IMR-90 (cell line): ENCODE measurements at regions not wholly inside any gene's neighbourhood (a gene's known extent, or its start where the extent isn't known, plus 50 kb on each side); places are given as distances from the start of the nearest gene placed in this dataset.
A peak's percentile ranks its signal among the peaks of the same experiment; 100 is the strongest.

Experiments
- ATAC-seq: fragments of 200-7000 bp; cut with Tn5 transposase; 2 replicates; pipeline ENCODE4 v1.9.1; 2020; ENCODE audit warnings: low read depth, mild to moderate bottlenecking, moderate library complexity
- BruUV-seq: library from RNA; stranded (reverse); fragments of 400-500 nt; replicated peaks from 2 replicates; lab custom pipeline; 2021; lab: Mats Ljungman, UMichigan
- CTCF ChIA-PET: fragments of 300-600 bp; formaldehyde crosslinking; extraction: SDS; loops from one replicate; lab custom pipeline; 2021; ENCODE audit warnings: antibody characterized with exemption; lab: Yijun Ruan, JAX
- POLR2A ChIA-PET: fragments of 300-600 bp; sonication (Branson Sonifier 250); formaldehyde crosslinking; loops from one replicate; lab custom pipeline; 2022; ENCODE audit warnings: antibody characterized with exemption; ENCODE audit not compliant: unreplicated experiment; lab: Charles Lee
- DNase-seq: peaks from one replicate; pipeline ENCODE4 v3.0.0; 2013
- H2AFZ ChIP-seq: replicated peaks from 2 replicates; pipeline ENCODE3; 2013; ENCODE audit warnings: low read length, mild to moderate bottlenecking; ENCODE audit not compliant: poor library complexity
- H2AK5ac ChIP-seq: 2 replicates; pipeline ENCODE4 v1.6.1; 2013; ENCODE audit warnings: low read depth, low read length, inconsistent platforms
- H2AK9ac ChIP-seq: replicated peaks from 2 replicates; pipeline ENCODE3; 2013; ENCODE audit warnings: mild to moderate bottlenecking, low read depth, low read length, moderate library complexity; ENCODE audit not compliant: poor library complexity
- H2BK120ac ChIP-seq: 2 replicates; pipeline ENCODE4 v1.6.1; 2013; ENCODE audit warnings: low read depth, low read length, inconsistent platforms
- H2BK15ac ChIP-seq: 3 replicates; pipeline ENCODE4 v1.6.1; 2013; ENCODE audit warnings: low read depth, low read length, inconsistent platforms
- H2BK20ac ChIP-seq: 2 replicates; pipeline ENCODE4 v1.6.1; 2013; ENCODE audit warnings: low read depth, mild to moderate bottlenecking, inconsistent platforms, low read length, moderate library complexity
- H2BK5ac ChIP-seq: 2 replicates; pipeline ENCODE4 v1.6.1; 2013; ENCODE audit warnings: mild to moderate bottlenecking, low read depth, low read length, inconsistent platforms; ENCODE audit not compliant: poor library complexity, severe bottlenecking
- H3K14ac ChIP-seq: replicated peaks from 2 replicates; pipeline ENCODE4 v1.6.1; 2013; ENCODE audit warnings: low read depth, low read length, inconsistent platforms
- H3K18ac ChIP-seq: 2 replicates; pipeline ENCODE4 v1.6.1; 2013; ENCODE audit warnings: low read depth, low read length, control low read depth
- H3K23ac ChIP-seq: 2 replicates; pipeline ENCODE4 v1.6.1; 2013; ENCODE audit warnings: low read depth, low read length, inconsistent platforms
- H3K27ac ChIP-seq: 2 replicates; pipeline ENCODE4 v1.5.1; 2013; ENCODE audit warnings: mild to moderate bottlenecking, control low read depth, low read length; ENCODE audit not compliant: insufficient read depth
- H3K27me3 ChIP-seq: 2 replicates; pipeline ENCODE4 v1.6.1; 2013; ENCODE audit warnings: low read length; ENCODE audit not compliant: control insufficient read depth, insufficient read depth
- H3K36me3 ChIP-seq: 2 replicates; pipeline ENCODE4 v1.6.1; 2013; ENCODE audit warnings: low read length, mixed read lengths; ENCODE audit not compliant: control insufficient read depth, insufficient read depth
- H3K4ac ChIP-seq: 2 replicates; pipeline ENCODE4 v1.6.1; 2013; ENCODE audit warnings: low read depth, low read length, inconsistent platforms
- H3K4me1 ChIP-seq: 2 replicates; pipeline ENCODE4 v1.6.1; 2013; ENCODE audit warnings: low read length, mixed read lengths; ENCODE audit not compliant: control insufficient read depth, insufficient read depth
- H3K4me2 ChIP-seq: 2 replicates; pipeline ENCODE4 v1.6.1; 2013; ENCODE audit warnings: low read depth, mild to moderate bottlenecking, control low read depth, low read length, moderate library complexity
- H3K4me3 ChIP-seq: 2 replicates; pipeline ENCODE4 v1.5.1; 2013; ENCODE audit warnings: low read depth, mild to moderate bottlenecking, control low read depth, low read length, moderate library complexity; ENCODE audit not compliant: insufficient read depth
- H3K56ac ChIP-seq: 2 replicates; pipeline ENCODE4 v1.6.1; 2013; ENCODE audit warnings: low read length, inconsistent platforms; ENCODE audit not compliant: insufficient read depth; ENCODE audit errors: extremely low read depth
- H3K79me1 ChIP-seq, 2 experiments: 2 replicates each; pipeline ENCODE4 v1.6.1; 2013; ENCODE audit warnings: low read length in 2 of 2, inconsistent platforms in 1 of 2, low read depth in 1 of 2
- H3K9ac ChIP-seq: 2 replicates; pipeline ENCODE4 v1.6.1; 2013; ENCODE audit warnings: low read depth, low read length, control low read depth
- H3K9me1 ChIP-seq: 2 replicates; pipeline ENCODE4 v1.6.1; 2013; ENCODE audit warnings: low read length, inconsistent platforms; ENCODE audit not compliant: insufficient read depth
- H3K9me3 ChIP-seq: 2 replicates; pipeline ENCODE4 v1.6.1; 2013; ENCODE audit warnings: low read length; ENCODE audit not compliant: control insufficient read depth, insufficient read depth
- H4K20me1 ChIP-seq: 2 replicates; pipeline ENCODE4 v1.6.1; 2013; ENCODE audit warnings: low read length, inconsistent platforms; ENCODE audit not compliant: insufficient read depth
- H4K5ac ChIP-seq: 2 replicates; pipeline ENCODE4 v1.6.1; 2013; ENCODE audit warnings: mild to moderate bottlenecking, low read depth, low read length, control low read depth
- H4K8ac ChIP-seq, 2 experiments: 2 replicates each; pipeline ENCODE4 v1.6.1; 2013; ENCODE audit warnings: low read depth in 2 of 2, low read length in 2 of 2, control low read depth in 1 of 2, inconsistent platforms in 1 of 2
- H4K91ac ChIP-seq: 2 replicates; pipeline ENCODE4 v1.6.1; 2013; ENCODE audit warnings: low read depth, low read length, inconsistent platforms; ENCODE audit not compliant: insufficient read depth
- BHLHE40 ChIP-seq: fragments of 150-350 bp; IDR thresholded peaks from 2 replicates; pipeline ENCODE4 v1.6.1; 2016; ENCODE audit warnings: mild to moderate bottlenecking, low read depth, low read length
- CEBPB ChIP-seq: IDR thresholded peaks from 2 replicates; pipeline ENCODE4 v1.6.1; 2012; ENCODE audit warnings: low read depth, low read length, improper control_type of control experiment
- CHD1 ChIP-seq: IDR thresholded peaks from 2 replicates; pipeline ENCODE4 v1.6.1; 2012; ENCODE audit warnings: low read depth, low read length, improper control_type of control experiment
- CTCF ChIP-seq: conservative IDR thresholded peaks from 2 replicates; pipeline ENCODE4 v1.5.1; 2012; ENCODE audit warnings: mild to moderate bottlenecking, low read depth, low read length, improper control_type of control experiment
- ELK1 ChIP-seq: fragments of 150-350 bp; IDR thresholded peaks from 2 replicates; pipeline ENCODE4 v1.6.1; 2016; ENCODE audit warnings: low read depth, mild to moderate bottlenecking, low read length, moderate library complexity, borderline replicate concordance
- FOS ChIP-seq: fragments of 150-350 bp; IDR thresholded peaks from 2 replicates; pipeline ENCODE4 v1.6.1; 2016; ENCODE audit warnings: low read depth, low read length
- MAFK ChIP-seq: IDR thresholded peaks from 2 replicates; pipeline ENCODE4 v1.6.1; 2012; ENCODE audit warnings: low read depth, low read length, improper control_type of control experiment
- MAZ ChIP-seq: IDR thresholded peaks from 2 replicates; pipeline ENCODE4 v1.6.1; 2012; ENCODE audit warnings: low read depth, mild to moderate bottlenecking, low read length, improper control_type of control experiment, moderate library complexity, borderline replicate concordance
- MXI1 ChIP-seq: IDR thresholded peaks from 2 replicates; pipeline ENCODE4 v1.6.1; 2012; ENCODE audit warnings: low read depth, mild to moderate bottlenecking, low read length, moderate library complexity, borderline replicate concordance
- NFE2L2 ChIP-seq: fragments of 150-350 bp; IDR thresholded peaks from 2 replicates; pipeline ENCODE4 v1.6.1; 2016; ENCODE audit warnings: low read depth, mild to moderate bottlenecking, low read length
- POLR2A ChIP-seq: IDR thresholded peaks from 2 replicates; pipeline ENCODE4 v1.6.1; 2012; ENCODE audit warnings: mild to moderate bottlenecking, low read depth, low read length
- RAD21 ChIP-seq: IDR thresholded peaks from 2 replicates; pipeline ENCODE4 v1.6.1; 2012; ENCODE audit warnings: low read length, improper control_type of control experiment
- RCOR1 ChIP-seq: IDR thresholded peaks from 2 replicates; pipeline ENCODE4 v1.6.1; 2012; ENCODE audit warnings: mild to moderate bottlenecking, low read length, improper control_type of control experiment; ENCODE audit not compliant: insufficient replicate concordance
- RFX5 ChIP-seq: IDR thresholded peaks from 2 replicates; pipeline ENCODE4 v1.8.0; 2012; ENCODE audit warnings: low read depth, mild to moderate bottlenecking, low read length, moderate library complexity
- SMC3 ChIP-seq: fragments of 150-350 bp; IDR thresholded peaks from 2 replicates; pipeline ENCODE4 v1.6.1; 2016; ENCODE audit warnings: low read depth, mild to moderate bottlenecking, antibody characterized with exemption, low read length, moderate library complexity
- USF2 ChIP-seq: fragments of 150-350 bp; IDR thresholded peaks from 2 replicates; pipeline ENCODE4 v1.6.1; 2017; ENCODE audit warnings: mild to moderate bottlenecking, antibody characterized with exemption, low read length, low read depth
- WGBS, 2 experiments: methylation state at CpG; one replicate each; pipeline versions ENCODE4 v1.1.5 to v1.1.7; 2013; ENCODE audit warnings: missing lambda C conversion rate in 2 of 2; ENCODE audit not compliant: insufficient read length in 1 of 2; ENCODE audit errors: extremely low coverage in 2 of 2; 5-methylcytosine and 5-hydroxymethylcytosine counted together
- dilution Hi-C: fragments of 300-500 bp; cut with HindIII; formaldehyde crosslinking; loops from one replicate; pipeline ENCODE4 v1.14.3; 2018; ENCODE audit warnings: low sequenced_read_pairs; ENCODE audit not compliant: unreplicated experiment
- in situ Hi-C: fragments of 300-500 bp; cut with MboI; formaldehyde crosslinking; loops from 3 replicates; pipeline ENCODE4 v1.14.3; 2019; ENCODE audit warnings: low sequenced_read_pairs, inconsistent platforms, mixed read lengths
- intact Hi-C: fragments of 100-400 bp; cut with micrococcal nuclease; formaldehyde crosslinking; loops from 2 replicates; pipeline ENCODE4 v1.10.0; 2022

GRCh38 chr6:147117011-147117410 lies 87.2 kb upstream of the STXBP5 start:
- Histone ChIP-seq H2BK5ac (no peak overlapping the region), H3K27me3 (no peaks in the 10 kb centered on the region), H3K4me2 (peak overlapping the region; percentile 92; the same call in 1 of the 2 replicates), H3K14ac (0 out of 2 replicates have a peak overlapping the region, but pooled peaks have one; percentile 8), H3K18ac (no peak overlapping the region), H3K4me1 (no peaks in the 10 kb centered on the region), H3K4ac (no peak overlapping the region), H2AK5ac (no peak overlapping the region), H3K9ac (no peak overlapping the region), H2BK20ac (no peak overlapping the region), H2AFZ (no peak overlapping the region), H4K8ac (no peak overlapping the region; a peak in 1 of 4 replicates), H2BK120ac (no peak overlapping the region), H4K5ac (no peak overlapping the region), H2AK9ac (no peak overlapping the region), H3K56ac (no peak overlapping the region), H3K36me3 (no peaks in the 10 kb centered on the region), H4K20me1 (no peaks in the 10 kb centered on the region), H3K23ac (no peak overlapping the region), H3K27ac (no peak overlapping the region), H4K91ac (no peak overlapping the region), H3K9me1 (no peaks in the 10 kb centered on the region), H3K9me3 (no peaks in the 10 kb centered on the region; the same call in 1 of the 2 replicates), H3K79me1 (no peaks in the 10 kb centered on the region), H3K4me3 (no peak overlapping the region), H2BK15ac (no peak overlapping the region)
- TF ChIP-seq FOS (no peak), USF2 (no peak), NFE2L2 (no peak), BHLHE40 (no peak), RAD21 (no peak), CEBPB (no peak), SMC3 (no peak), RCOR1 (no peak), ELK1 (no peak), POLR2A (no peak), RFX5 (no peak), MAZ (no peak), MXI1 (no peak), CHD1 (no peak), MAFK (no peak), CTCF (no peak)
- BruUV-seq: no TSS peak
- dilution Hi-C loops (no loop called here), intact Hi-C loops (no loop called here), in situ Hi-C loops (no loop called here)
- no peak for DNase-seq
- POLR2A ChIA-PET: no interaction called here
- CTCF ChIA-PET: interaction anchor here (0.8 to 1.0 kb wide), 3 partner anchors 14 to 195 kb away, joined by 3 to 7 read pairs (median 4); no protein-coding TSS in a partner anchor
- no peak; the same call in 1 of the 2 replicates for ATAC-seq
- WGBS, 2 experiments: no CpG with 5 or more reads among the region's 2 CpGs
